Heart right ventricle (tissue), 16 donors: ENCODE measurements at regions not wholly inside any gene's neighbourhood (a gene's known extent, or its start where the extent isn't known, plus 50 kb on each side); places are given as distances from the start of the nearest gene placed in this dataset.

Experiments
- ATAC-seq, 8 donors: fragments of 200-7000 bp; cut with Tn5 transposase; one replicate each; pipeline ENCODE4 v1.9.1; 2020; ENCODE audit warnings: mild to moderate bottlenecking in 8 of 8, moderate library complexity in 8 of 8, moderate number of reproducible peaks in 1 of 8
- DNase-seq, 2 donors: peaks; one replicate each; pipeline ENCODE4 v3.0.0-alpha.2; 2020
- H3K27ac ChIP-seq, 10 donors: fragments of 200-600 bp; sonication (generic) in 2 of 10; one replicate each; pipeline versions ENCODE4 v1.5.0 to v1.8.0; 2020 to 2022; ENCODE audit warnings: mild to moderate bottlenecking in 3 of 10
- H3K27me3 ChIP-seq, 7 donors: fragments of 200-600 bp; one replicate each; pipeline ENCODE4 v1.8.0; 2021 to 2022; ENCODE audit warnings: mild to moderate bottlenecking in 2 of 7
- H3K36me3 ChIP-seq, 9 donors: fragments of 200-600 bp; sonication (generic) in 1 of 9; one replicate each; pipeline versions ENCODE4 v1.5.0 to v1.8.0; 2020 to 2022; ENCODE audit warnings: mild to moderate bottlenecking in 2 of 9
- H3K4me1 ChIP-seq, 9 donors: fragments of 200-600 bp; sonication (generic) in 1 of 9; one replicate each; pipeline versions ENCODE4 v1.5.0 to v1.8.0; 2020 to 2022; ENCODE audit warnings: mild to moderate bottlenecking in 4 of 9
- H3K4me3 ChIP-seq, 10 donors: fragments of 200-600 bp; sonication (generic) in 2 of 10; one replicate each; pipeline versions ENCODE4 v1.5.0 to v1.8.0; 2020 to 2022; ENCODE audit warnings: mild to moderate bottlenecking in 7 of 10, moderate library complexity in 2 of 10
- H3K9me3 ChIP-seq, 11 donors: fragments of 200-600 bp in 10 of 11; sonication (generic) in 2 of 11; one replicate each; pipeline versions ENCODE4 v1.5.0 to v1.8.0; 2013 to 2022; ENCODE audit warnings: mild to moderate bottlenecking in 2 of 11, control low read depth in 1 of 11, moderate library complexity in 1 of 11
- WGBS, 2 donors: extraction: QIAGEN DNeasy Blood & Tissue Kit; methylation state at CpG; one replicate each; pipeline ENCODE4 v1.1.7; 2013; ENCODE audit warnings: inconsistent platforms in 1 of 2; 5-methylcytosine and 5-hydroxymethylcytosine counted together
- intact Hi-C, 10 donors: fragments of 100-400 bp; cut with DNase I; formaldehyde crosslinking; loops; one replicate each; pipeline versions ENCODE4 v1.11.1 to v1.14.2; 2022
- TF ChIP-seq, protein P1 (sequence below), 9 donors: fragments of 200-600 bp; sonication (generic) in 2 of 9; IDR thresholded peaks; one replicate each; pipeline versions ENCODE4 v1.5.0 to v1.8.0; 2021 to 2022; ENCODE audit warnings: antibody characterized with exemption in 9 of 9, mild to moderate bottlenecking in 5 of 9, moderate library complexity in 1 of 9
- donor health status: Arrhythmogenic right ventricular cardiomyopathy.
- donor health status: ischemic (EF 13 %, LVEDD 7.1; RV severe dilation, severe dysfunction).
- donor health status: healthy with polysubstance abuse.
- donor health status: DM: no; HTN: yes; CAD: no.
- donor health status: DM: no; HTN: no; CAD: no.
- donor health status: ischemic (EF 25% LVEDD 6.9; RV normal size, moderate dysfunction).
- donor health status: ischemic (EF 25% LVEDD 5.7; RV mildly dilated, moderate dysfunction).
- donor health status: healthy.
- donor health status: DM: yes; HTN: yes; CAD: no.
- donor health status: Ischemic cardiomyopathy.
- donor health status: ischemic (EF 35%, LVEDD 5.7; RV mildly dilated, moderate dysfunction).
- donor health status: nonischemic (EF 11% LVEDD 7.7; RV severe dilation, severe dysfunction).
- donor health status: DM: yes; HTN: yes; CAD: no.
- donor health status: PGD.
- donor health status: ischemic (EF 29% LVEDD 5.4; RV normal size, mild dysfunction).
- donor health status: nonischemic (EF 23%, LVEDD 6.1; RV moderate dilation, normal function).

DNA sequence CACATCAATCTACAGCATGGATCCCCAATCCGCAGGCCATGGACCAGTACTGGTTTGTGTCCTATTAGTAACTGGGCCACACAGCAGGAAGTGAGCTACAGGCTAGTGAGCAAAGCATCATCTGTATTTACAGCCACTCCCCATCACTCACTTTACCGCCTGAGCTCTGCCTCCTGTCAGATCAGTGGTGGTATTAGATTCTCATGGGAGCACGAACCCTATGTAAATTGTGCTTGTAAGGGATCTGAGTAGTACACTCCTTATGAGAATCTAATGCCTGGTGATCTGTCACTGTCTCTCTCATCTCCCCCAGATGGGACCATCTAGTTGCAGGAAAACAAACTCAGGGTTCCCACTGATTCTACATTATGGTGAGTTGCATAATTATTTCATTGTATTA lies 212.7 kb upstream of the FAM174A start:
- Histone ChIP-seq H3K36me3 (no peaks in the 10 kb centered on the region), H3K27ac (no peak overlapping the region), H3K27me3 (no peaks in the 10 kb centered on the region), H3K4me1 (no peaks in the 10 kb centered on the region), H3K9me3 (peaks cover 0 to 4% (median 0%) of the 10 kb centered on the region in 11 donors), H3K4me3 (no peak overlapping the region)
- intact Hi-C loops, result no loop called here
- DNase-seq, result no peak
- no peak for ATAC-seq
- TF ChIP-seq, protein P1, sequence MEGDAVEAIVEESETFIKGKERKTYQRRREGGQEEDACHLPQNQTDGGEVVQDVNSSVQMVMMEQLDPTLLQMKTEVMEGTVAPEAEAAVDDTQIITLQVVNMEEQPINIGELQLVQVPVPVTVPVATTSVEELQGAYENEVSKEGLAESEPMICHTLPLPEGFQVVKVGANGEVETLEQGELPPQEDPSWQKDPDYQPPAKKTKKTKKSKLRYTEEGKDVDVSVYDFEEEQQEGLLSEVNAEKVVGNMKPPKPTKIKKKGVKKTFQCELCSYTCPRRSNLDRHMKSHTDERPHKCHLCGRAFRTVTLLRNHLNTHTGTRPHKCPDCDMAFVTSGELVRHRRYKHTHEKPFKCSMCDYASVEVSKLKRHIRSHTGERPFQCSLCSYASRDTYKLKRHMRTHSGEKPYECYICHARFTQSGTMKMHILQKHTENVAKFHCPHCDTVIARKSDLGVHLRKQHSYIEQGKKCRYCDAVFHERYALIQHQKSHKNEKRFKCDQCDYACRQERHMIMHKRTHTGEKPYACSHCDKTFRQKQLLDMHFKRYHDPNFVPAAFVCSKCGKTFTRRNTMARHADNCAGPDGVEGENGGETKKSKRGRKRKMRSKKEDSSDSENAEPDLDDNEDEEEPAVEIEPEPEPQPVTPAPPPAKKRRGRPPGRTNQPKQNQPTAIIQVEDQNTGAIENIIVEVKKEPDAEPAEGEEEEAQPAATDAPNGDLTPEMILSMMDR (IDR thresholded peaks at IDR 0.05), result no peak
- 68 to 79% methylated on average over 3 of the region's 3 CpGs for WGBS, 2 donors

DNA sequence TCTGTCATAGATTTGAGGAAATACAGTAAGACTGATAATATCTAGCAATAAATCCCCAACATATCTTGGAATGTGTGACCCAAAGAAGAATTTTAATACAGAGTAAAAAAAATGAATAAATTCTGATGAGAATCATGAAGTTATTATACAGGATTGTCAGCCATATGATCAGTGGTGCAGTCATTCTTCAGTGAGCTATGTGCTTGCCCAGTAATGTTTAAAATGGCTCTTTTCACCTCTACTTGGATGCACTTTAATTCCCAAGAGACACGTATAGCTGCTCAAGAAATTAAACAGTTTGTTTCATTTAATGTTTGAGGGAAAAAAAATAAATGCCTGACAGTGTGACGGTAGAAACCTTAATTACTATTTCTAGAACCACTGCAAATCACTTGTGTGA lies 215.3 kb upstream of the FAM174A start:
- ATAC-seq (no peak), DNase-seq (no peak)
- Histone ChIP-seq H3K27me3 (no peaks in the 10 kb centered on the region), H3K4me1 (no peaks in the 10 kb centered on the region), H3K27ac (no peak overlapping the region), H3K4me3 (no peak overlapping the region), H3K36me3 (no peaks in the 10 kb centered on the region), H3K9me3 (peaks cover 0 to 25% (median 0%) of the 10 kb centered on the region in 11 donors)
- TF ChIP-seq, protein P1 (IDR thresholded peaks at IDR 0.05), result no peak
- intact Hi-C loops, result no loop called here
- WGBS, 2 donors, result 53 to 59% methylated on average over 2 of the region's 2 CpGs

DNA sequence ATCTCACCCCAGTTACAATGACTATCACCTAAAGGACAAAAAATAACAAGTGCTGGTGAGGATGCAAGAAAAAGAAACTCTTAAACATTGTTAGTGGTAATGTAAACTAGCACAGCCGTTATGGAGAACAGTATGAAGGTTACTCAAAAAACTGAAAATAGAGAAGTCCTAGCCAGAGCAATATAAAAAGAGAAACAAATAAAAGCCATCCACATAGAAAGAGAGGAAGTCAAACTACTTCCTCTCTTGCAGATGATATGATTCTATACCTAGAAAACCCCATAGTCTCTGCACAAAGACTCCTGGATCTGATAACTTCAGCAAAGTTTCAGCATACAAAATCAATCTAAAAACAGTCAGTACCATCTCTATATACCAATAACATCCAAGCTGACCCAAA lies 221.5 kb upstream of the FAM174A start:
- intact Hi-C loops, result no loop called here
- Histone ChIP-seq H3K9me3 (peaks cover 0 to 38% (median 8%) of the 10 kb centered on the region in 11 donors), H3K4me3 (no peak overlapping the region), H3K27me3 (no peaks in the 10 kb centered on the region), H3K27ac (no peak overlapping the region), H3K36me3 (no peaks in the 10 kb centered on the region), H3K4me1 (no peaks in the 10 kb centered on the region)
- TF ChIP-seq, protein P1 (IDR thresholded peaks at IDR 0.05), result no peak
- WGBS, 2 donors, result 65 to 70% methylated on average over 1 of the region's 1 CpG
- ATAC-seq, result no peak
- DNase-seq, result no peak

DNA sequence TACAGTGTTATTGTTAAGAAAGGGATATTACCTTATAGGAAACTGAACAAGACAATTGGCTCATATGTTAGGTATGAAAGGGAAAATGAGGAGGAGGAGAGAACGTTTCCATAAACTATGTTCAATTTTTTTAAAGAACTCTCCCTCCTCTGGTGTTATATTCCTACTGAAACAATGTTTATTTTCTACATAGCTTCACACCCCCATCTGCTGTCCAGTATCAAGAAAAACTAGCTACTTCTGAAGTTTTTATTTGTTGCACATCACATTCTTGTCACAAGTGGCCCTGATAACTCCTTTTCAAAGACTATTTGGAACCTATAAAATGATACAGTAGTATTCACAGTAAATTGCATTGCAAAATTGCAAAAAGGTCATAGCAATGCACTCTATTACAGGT lies 223.4 kb upstream of the FAM174A start:
- Histone ChIP-seq H3K4me3 (no peak overlapping the region), H3K27ac (no peak overlapping the region), H3K9me3 (peaks cover 0 to 32% (median 8%) of the 10 kb centered on the region in 11 donors), H3K36me3 (no peaks in the 10 kb centered on the region), H3K27me3 (no peaks in the 10 kb centered on the region), H3K4me1 (no peaks in the 10 kb centered on the region)
- WGBS, 2 donors, result 14 to 18% methylated on average over 1 of the region's 1 CpG
- ATAC-seq (no peak), DNase-seq (no peak)
- TF ChIP-seq, protein P1 (IDR thresholded peaks at IDR 0.05), result no peak
- intact Hi-C loops, result no loop called here

DNA sequence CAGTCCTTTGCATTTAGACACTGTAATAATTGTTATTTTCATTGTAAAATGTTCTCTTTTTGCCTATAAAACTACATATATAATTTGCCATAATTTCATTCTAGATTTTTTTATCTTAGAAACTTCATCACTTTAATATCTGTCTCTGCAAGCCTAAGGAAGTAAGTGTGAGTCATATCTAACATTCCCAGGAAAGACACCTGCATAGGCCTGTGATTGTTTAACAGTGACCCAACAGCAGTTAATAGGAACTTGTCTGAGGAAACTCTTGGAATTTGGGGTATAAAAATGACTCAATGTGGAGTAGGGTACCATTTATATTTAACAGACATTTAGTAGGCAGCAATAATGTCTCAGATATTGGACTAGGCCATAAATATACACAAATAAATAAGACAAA lies 229.2 kb upstream of the FAM174A start:
- intact Hi-C loops, result no loop called here
- no peaks in the 10 kb centered on the region for H3K4me1 ChIP-seq
- no peaks in the 10 kb centered on the region for H3K36me3 ChIP-seq
- ATAC-seq, result no peak
- DNase-seq, result no peak
- no peak overlapping the region for H3K4me3 ChIP-seq
- H3K27me3 ChIP-seq, result no peaks in the 10 kb centered on the region
- H3K27ac ChIP-seq, result no peak overlapping the region
- TF ChIP-seq, protein P1 (IDR thresholded peaks at IDR 0.05), result no peak
- peaks cover 0 to 4% (median 0%) of the 10 kb centered on the region in 11 donors for H3K9me3 ChIP-seq
